Gastrocnemius medialis (tissue), 4 donors: ENCODE measurements at regions not wholly inside any gene's neighbourhood (a gene's known extent, or its start where the extent isn't known, plus 50 kb on each side); places are given as distances from the start of the nearest gene placed in this dataset.

Experiments used
- POLR2A ChIP-seq, 2 donors: fragments of 450-650 bp; IDR thresholded peaks; one replicate each; pipeline ENCODE4 v1.6.1; 2017; ENCODE audit warnings: antibody characterized with exemption in 2 of 2, mild to moderate bottlenecking in 2 of 2, moderate library complexity in 2 of 2
- TF ChIP-seq, protein P1 (sequence below), 5 experiments: fragments of 450-650 bp in 3 of 5; fragments of 200-600 bp in 2 of 5; sonication (generic) in 2 of 5; IDR thresholded peaks in 4 of 5; conservative IDR thresholded peaks in 1 of 5; 1 replicate in 4 of 5; 2 replicates in 1 of 5; pipeline ENCODE4 v1.5.1; 2016 to 2019; ENCODE audit warnings: antibody characterized with exemption in 5 of 5, mild to moderate bottlenecking in 3 of 5, moderate library complexity in 3 of 5

DNA sequence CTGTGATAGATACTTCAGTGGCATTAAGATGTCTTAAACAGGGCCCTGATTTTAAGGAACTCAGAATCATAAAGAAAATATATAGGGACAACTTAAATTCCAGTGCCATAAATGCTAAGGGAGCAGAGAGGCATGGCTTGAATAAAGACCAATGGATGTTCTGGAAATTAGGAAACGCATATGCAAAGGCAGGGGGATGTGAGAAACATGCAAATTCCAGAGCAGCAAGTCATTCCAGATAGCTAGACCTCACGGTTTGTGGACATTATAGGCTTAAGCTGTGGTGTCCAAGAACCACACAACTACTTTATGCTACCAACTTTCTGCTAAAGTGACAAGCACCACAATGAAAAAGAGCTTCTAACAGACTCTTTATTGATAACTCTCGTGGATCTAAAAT lies 132.6 kb upstream of the ANK2 start:
- no peak for TF ChIP-seq POLR2A (IDR thresholded peaks at IDR 0.05)
- TF ChIP-seq, protein P1, sequence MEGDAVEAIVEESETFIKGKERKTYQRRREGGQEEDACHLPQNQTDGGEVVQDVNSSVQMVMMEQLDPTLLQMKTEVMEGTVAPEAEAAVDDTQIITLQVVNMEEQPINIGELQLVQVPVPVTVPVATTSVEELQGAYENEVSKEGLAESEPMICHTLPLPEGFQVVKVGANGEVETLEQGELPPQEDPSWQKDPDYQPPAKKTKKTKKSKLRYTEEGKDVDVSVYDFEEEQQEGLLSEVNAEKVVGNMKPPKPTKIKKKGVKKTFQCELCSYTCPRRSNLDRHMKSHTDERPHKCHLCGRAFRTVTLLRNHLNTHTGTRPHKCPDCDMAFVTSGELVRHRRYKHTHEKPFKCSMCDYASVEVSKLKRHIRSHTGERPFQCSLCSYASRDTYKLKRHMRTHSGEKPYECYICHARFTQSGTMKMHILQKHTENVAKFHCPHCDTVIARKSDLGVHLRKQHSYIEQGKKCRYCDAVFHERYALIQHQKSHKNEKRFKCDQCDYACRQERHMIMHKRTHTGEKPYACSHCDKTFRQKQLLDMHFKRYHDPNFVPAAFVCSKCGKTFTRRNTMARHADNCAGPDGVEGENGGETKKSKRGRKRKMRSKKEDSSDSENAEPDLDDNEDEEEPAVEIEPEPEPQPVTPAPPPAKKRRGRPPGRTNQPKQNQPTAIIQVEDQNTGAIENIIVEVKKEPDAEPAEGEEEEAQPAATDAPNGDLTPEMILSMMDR (IDR thresholded peaks at IDR 0.05 in 4 of 5, conservative IDR thresholded peaks at IDR 0.05 in 1 of 5), result no peak
